ENCODE measurements at regions not wholly inside any gene's neighbourhood (a gene's known extent, or its start where the extent isn't known, plus 50 kb on each side); places are given as distances from the start of the nearest gene placed in this dataset.
"Not testable (repeated sequence)": the region's sequence is repeated elsewhere in the genome, so short reads cannot be mapped to it uniquely, and the experiment has no call there.

GRCh38 chr3:72270072-72270681 lies 485.2 kb upstream of the PROK2 start:
- H3K4me3 ChIP-seq (ENCODE audit: low read depth, low read length) = no peak overlapping the region

- H3K4me3 ChIP-seq (ENCODE audit: low read depth, low read length) = no peak overlapping the region
Observed at GRCh38 chr3:72269475-72269874, 484.5 kb upstream of the PROK2 start.

- H3K4me3 ChIP-seq (ENCODE audit: low read depth, low read length) = not testable (repeated sequence)
Observed at GRCh38 chr3:72266921-72267524, 482.1 kb upstream of the PROK2 start.

- no peak overlapping the region for H3K4me3 ChIP-seq (ENCODE audit: low read depth, low read length)
Observed at GRCh38 chr3:72266016-72266370, 481.0 kb upstream of the PROK2 start.

GRCh38 chr3:72265256-72266015 lies 480.5 kb upstream of the PROK2 start:
- H3K4me3 ChIP-seq (ENCODE audit: low read depth, low read length) = no peak overlapping the region

- no peak overlapping the region for H3K4me3 ChIP-seq (ENCODE audit: low read depth, low read length)
Observed at GRCh38 chr3:72263223-72263990, 478.5 kb upstream of the PROK2 start.

GRCh38 chr3:72262736-72263135 lies 477.8 kb upstream of the PROK2 start:
- H3K4me3 ChIP-seq (ENCODE audit: low read depth, low read length) = no peak overlapping the region

- H3K4me3 ChIP-seq (ENCODE audit: low read depth, low read length) = no peak overlapping the region
Observed at GRCh38 chr3:72261566-72262564, 476.9 kb upstream of the PROK2 start.

- H3K4me3 ChIP-seq (ENCODE audit: low read depth, low read length) = no peak overlapping the region
Observed at GRCh38 chr3:72260588-72260910, 475.6 kb upstream of the PROK2 start.

GRCh38 chr3:72259755-72260587 lies 475.0 kb upstream of the PROK2 start:
- no peak overlapping the region for H3K4me3 ChIP-seq (ENCODE audit: low read depth, low read length)

- no peak overlapping the region for H3K4me3 ChIP-seq (ENCODE audit: low read depth, low read length)
Observed at GRCh38 chr3:72258361-72259141, 473.6 kb upstream of the PROK2 start.

- no peak overlapping the region for H3K4me3 ChIP-seq (ENCODE audit: low read depth, low read length)
Observed at GRCh38 chr3:72257738-72258137, 472.8 kb upstream of the PROK2 start.

- H3K4me3 ChIP-seq (ENCODE audit: low read depth, low read length) = no peak overlapping the region
Observed at GRCh38 chr3:72257203-72257602, 472.3 kb upstream of the PROK2 start.

- no peak overlapping the region for H3K4me3 ChIP-seq (ENCODE audit: low read depth, low read length)
Observed at GRCh38 chr3:72256716-72257115, 471.8 kb upstream of the PROK2 start.

GRCh38 chr3:72255791-72256559 lies 471.0 kb upstream of the PROK2 start:
- no peak overlapping the region for H3K4me3 ChIP-seq (ENCODE audit: low read depth, low read length)

GRCh38 chr3:72255191-72255590 lies 470.2 kb upstream of the PROK2 start:
- no peak overlapping the region for H3K4me3 ChIP-seq (ENCODE audit: low read depth, low read length)

GRCh38 chr3:72254483-72254882 lies 469.5 kb upstream of the PROK2 start:
- H3K4me3 ChIP-seq (ENCODE audit: low read depth, low read length) = no peak overlapping the region

- H3K4me3 ChIP-seq (ENCODE audit: low read depth, low read length) = no peak overlapping the region
Observed at GRCh38 chr3:72250725-72251124, 465.8 kb upstream of the PROK2 start.

Measured in iPS-11a (cell line).